ENCODE measurements at regions not wholly inside any gene's neighbourhood (a gene's known extent, or its start where the extent isn't known, plus 50 kb on each side); places are given as distances from the start of the nearest gene placed in this dataset.

DNA sequence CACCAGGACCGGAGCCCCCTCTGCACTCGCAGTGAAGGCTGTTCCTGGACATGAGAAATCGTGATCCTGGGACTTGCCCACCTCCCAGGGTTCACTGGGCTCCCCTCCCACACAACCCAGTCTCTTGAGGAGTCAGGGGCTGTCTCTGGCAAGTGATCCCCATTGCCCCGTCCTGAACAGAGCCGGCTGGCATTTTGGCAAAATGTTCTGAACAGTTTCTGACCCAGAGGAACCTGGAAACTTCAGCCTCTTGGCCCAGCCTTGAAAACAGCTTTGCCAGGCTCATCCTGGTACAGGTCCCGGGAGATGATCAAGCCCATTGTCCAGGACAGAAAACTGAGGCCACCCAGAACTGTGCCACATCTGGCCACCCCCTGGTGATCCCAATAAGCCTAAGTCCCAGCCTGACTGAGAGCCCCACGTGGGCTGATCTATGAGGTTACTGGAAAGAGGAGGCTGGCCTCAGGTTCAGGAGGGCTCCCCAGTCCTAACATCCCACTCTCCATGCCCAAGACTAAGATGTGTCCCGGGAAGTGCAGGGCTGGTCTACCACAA is 115.7 kb downstream of the OAT start:
- ATAC-seq: no peak

DNA sequence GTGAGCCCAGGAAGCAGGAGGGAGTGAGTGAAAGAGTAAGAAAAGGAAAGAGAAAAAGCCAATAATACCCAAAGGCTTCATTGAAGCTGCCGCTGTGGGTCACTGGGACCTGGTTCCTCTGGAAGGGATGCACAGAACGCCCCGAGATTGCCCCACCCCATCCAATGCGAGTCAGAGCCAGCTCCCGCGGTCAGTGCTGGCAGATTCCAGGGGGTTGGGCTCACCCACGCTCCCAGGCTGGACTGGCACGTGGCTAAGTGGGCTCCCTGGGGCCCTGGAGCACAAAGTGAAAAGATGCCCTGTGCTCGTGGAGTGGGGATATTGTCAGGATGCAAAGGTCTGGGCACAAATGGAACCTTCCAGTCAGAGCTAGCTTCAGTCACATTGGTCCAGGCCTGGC is 117.0 kb downstream of the OAT start:
- no peak for ATAC-seq

DNA sequence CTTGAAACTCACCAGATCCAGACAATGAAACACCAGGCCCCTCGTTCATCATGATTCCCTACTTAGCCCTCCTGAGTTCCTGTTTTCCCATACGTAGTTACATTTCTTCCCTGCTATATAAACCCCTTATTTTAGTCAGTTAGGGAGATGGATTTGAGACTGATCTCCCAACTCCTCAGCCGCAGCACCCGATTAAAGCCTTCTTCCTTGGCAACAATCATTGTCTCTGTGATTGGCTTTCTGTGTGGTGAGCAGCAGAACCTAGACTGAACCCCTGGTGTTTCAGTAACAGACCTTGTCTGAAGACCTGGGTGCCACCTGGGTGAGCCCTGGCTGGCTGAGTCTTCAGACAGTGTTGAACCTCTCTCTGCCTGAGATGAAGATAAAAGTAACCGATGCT is 118.0 kb downstream of the OAT start:
- no peak for ATAC-seq

DNA sequence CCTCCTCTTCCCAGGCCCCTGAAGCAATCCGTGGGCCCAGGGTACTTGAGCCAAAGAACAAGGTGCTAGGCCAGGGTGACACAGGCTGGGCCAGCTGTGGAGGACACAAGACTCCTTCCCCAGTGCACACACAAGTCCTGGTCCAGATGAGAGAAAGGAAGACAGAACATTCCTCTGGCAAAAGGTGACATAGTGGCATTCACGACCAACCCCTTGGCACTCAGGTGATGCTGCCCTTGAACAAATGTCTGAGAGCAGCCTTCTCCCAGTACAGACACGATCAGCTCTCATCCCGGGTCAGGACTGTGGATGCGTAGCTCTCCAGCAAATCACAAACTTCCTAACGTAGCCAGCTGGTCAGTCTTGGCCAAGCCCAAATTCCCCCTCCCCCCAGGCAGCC is 118.5 kb downstream of the OAT start:
- no peak for ATAC-seq

DNA sequence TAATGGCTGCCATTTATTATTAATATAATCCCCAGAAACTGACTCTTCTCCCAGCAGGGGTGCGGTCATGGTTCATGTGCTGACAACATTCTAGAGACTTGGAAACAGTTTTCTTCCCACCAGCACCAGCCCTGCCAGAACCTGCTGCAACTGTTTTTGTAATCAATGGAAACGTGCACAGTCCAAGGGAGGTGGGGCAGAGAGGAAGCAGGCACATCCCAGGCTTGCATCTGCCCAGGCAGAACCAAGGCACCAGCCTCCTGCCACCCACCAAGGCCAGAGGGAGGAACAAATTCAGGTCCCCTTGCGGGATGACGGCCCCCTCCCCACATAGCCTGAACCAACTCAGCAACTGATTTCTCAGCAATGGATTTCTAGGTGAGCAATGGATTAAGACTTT is 119.0 kb downstream of the OAT start:
- no peak for ATAC-seq

DNA sequence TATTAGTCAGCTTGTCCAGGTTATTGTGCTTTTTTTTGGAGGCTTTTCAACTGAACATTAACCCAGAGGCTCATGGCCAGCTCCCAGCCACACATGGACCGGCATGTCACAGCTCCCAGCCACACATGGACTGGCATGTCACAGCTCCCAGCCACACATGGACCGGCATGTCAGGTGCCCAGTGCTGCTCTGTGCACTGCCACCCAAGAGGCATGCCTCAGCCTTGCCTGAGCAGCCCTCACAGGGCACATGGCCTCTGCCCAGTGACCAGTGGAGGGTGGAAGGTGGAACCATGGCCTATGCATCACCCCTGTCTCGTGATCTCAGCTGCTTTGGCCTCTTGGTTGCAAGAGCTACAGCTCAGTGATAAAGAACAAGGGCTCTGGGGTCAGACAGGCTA is 119.8 kb downstream of the OAT start:
- no peak for ATAC-seq

DNA sequence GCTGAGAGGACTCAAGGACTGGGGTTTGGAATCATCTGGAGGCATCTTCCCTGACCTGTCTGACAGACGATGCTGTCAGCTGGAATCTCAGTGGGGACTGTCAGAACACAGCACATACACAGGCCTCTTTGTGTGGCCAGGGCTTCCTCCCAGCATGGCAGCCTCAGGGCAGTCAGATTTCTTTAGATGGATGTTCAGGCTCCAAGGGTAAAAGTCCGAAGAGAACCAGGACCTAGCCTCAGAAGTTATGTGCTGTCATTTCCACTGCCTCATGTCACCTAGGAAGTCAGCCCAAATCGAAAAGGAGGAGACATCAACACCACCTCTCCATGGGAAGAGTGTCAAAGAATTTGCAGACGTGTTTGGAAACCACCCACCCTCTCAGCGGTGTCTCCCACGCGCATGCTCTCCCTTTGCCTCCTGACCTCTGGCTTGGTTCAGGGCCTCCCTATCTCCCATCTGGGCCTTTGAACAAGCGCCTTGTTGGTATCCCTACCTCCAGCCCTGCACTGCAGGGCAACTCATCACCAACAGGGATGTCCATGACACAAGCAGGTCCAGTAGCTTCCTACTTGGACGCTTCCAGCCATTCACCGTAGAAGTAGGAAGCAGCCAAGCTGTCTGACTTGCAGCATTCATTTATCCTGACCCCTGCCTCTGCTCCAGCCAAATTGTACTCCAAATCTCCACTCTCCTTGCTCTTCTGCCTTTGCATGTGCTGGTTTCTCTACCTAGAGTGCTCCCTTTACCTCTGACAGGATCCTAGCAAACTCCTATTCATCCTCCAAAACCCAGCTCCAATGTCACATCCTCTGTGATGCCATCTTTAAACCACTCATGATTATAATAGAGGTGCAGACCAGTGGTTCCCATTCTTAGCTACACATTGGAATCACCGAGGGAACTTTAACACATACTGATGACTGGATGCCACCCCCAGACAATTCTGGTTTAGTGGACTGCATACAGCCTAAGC is 121.6 kb downstream of the OAT start:
- no peak for ATAC-seq

DNA sequence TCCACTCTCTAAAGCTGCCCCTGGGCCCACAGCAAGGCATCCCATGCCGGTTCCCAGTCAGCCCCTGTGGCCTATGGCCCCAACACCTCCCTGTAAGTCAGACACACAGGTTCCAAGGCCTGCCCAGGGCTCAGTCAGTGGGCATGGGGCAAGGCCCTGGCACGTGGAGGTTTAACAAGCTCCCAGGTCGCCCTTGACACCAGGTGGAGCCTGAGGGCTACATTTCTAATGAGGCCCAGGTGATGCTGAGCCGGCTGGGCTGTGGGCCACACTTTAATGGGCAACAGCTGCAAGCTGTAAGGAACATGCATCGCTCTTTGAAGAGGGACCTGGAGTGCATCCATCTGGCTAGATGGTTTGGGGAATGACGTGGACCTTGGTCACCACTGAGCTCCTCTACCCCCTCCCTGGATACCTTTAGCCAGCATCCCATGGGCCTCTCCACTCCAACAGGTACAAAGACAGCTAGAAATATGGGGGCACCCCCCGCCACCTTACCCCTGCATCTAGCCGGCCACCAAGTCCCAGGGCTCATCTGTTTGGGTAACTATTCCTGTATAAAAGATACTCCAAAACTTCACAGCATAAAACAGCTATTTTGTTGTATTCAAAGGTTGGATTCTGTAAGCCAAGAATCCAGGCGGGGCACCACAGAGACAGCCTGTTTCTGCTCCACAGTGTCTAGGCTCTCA is 122.5 kb downstream of the OAT start:
- no peak for ATAC-seq

DNA sequence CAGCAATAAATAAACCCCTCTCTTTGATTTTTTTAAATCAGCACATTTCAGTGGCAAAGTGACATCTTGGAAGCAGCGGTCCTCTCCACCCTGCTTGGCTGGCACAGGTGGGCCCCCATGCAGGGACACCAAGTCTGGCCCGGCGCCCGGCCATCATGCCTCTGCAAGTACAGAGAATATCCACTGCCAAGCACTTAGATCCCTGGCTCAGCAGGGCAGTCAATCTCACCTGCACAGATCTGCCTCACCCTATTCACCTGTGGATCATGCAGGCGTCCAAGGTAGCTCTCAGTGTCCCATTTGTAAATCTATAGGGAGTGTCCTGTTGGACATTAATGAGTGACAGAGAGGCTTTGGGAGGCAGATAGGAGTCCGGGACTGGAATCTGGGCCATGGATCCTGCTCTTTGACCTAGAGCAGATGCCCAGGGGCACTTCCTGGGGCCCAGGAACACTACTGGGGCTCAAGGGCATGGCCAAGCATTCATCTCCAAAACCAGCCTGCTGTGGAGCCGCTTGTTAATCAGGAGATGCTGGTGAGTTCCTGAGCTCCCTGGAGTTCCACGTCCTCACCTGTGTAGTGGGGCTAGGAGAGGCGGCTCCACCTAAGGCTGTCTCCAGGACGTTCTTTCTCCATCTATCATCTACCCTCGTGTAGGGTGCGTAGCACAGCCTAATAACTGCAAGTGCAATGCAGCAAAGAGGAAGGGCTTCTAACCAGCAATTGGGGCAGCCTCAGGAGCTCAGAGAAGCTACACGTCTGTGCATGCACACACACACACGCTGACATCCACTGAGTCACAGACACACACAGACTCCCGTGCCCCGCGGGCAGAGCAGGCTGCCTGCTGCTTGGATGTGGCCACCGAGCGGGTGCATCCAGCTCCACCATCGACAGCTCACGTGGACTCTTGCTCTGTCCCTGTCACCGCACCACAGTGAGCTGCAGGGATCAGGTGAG is 123.6 kb downstream of the OAT start:
- peak; percentile 90 for ATAC-seq

DNA sequence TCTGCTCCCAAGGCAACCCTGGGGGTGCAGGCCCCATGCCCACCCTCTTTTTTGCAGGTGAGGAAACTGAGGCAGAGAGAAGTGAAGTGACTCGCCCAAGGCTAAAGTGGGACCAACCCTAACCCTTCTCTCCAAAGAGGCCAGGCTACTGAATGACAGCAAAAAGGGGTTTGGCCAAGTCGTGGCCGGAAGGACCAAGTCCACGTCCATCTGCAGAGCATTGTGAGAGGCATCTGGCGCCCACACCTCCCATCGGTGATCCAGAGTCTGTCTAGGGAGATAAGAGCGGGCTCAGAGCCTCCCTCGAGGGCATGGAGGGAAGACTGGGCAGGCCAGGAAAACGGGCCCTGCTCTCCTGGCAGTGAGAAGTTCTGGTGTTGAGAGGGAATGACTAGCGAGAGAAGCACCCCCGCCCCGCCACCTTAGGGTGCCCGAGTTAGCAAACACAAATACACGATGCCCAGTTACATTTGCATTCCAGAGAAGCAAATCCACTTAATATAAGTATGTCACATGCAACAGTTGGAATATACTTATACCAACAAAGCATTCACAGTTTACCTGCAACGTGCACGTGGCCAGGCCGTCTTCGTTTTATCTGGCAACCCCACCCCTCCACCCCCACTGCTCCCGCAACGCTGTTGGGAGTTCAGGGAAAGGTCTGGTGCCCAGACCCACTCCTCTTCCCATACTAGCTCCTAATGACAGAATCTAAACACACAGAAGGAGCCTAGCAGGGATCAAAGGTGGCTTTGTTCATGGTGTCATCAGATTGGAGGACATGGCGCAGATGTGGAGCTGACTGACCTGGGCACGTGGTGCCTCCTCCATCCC is 124.9 kb downstream of the OAT start:
- no peak for ATAC-seq

DNA sequence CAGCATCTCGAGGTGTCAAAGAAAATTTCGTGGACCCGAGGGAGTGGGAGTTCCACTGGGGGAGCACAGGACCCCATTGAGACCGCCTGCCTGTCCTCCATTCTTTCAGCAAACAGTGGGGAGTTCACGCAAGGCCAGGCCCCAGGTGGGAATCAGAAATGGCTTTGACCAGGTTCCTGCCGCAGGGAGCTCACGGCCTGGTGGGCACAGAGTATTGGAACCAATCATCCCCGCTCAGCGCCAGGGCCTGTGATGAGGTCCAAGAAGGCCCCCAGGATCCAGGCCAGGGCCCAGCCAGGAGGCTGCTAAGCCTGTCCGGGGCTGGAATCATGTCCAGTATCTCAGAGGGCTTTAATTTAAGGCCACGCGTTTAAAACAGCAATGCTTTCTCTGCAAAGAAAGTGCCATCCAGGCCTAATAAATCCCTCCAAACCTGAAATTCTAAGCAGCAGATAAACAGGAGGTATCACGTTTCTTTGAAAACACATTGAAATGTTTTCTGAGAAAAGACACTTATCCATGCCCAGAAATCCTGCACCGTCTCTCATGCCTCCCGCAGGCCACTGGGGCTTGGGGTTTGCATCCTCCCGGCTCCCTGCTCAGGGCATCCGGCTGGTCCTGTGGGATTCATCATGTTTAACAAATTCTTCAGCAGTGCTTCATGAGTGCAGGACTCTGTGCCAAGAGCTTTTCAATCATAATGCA is 125.7 kb downstream of the OAT start:
- no peak for ATAC-seq

DNA sequence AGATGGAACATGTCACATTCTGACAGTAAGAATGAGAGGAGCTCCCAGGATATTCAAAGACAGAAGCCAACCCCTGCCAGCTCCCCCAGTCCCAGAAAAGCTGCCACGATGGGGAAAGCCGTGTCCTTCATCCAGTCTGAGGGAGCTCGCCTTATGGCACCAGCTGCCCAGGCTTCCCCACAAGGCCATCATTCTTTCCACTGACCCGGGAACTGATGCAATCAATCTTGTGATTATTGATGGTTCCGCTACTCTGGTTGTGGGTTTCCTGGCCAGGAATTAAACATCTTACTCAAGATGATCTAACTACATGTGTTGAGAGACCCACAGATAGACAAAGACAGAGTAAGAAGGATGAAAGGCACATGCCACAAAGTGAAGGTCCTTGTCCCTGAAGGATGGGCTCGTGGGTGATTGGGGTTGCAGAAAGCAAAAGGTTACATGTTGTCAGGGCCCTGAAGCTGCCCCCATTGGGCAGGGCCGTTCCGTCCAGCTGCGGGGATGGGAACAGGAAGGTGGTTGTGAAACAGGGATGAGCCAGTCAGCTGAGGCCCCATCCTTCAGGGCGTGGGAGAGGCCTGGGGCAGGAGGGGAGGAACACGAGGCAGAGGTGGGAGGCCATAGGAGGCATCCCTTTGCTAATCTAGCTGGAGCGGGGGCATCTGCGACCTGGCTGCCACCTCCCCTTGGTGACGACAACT is 127.6 kb downstream of the OAT start:
- no peak for ATAC-seq

DNA sequence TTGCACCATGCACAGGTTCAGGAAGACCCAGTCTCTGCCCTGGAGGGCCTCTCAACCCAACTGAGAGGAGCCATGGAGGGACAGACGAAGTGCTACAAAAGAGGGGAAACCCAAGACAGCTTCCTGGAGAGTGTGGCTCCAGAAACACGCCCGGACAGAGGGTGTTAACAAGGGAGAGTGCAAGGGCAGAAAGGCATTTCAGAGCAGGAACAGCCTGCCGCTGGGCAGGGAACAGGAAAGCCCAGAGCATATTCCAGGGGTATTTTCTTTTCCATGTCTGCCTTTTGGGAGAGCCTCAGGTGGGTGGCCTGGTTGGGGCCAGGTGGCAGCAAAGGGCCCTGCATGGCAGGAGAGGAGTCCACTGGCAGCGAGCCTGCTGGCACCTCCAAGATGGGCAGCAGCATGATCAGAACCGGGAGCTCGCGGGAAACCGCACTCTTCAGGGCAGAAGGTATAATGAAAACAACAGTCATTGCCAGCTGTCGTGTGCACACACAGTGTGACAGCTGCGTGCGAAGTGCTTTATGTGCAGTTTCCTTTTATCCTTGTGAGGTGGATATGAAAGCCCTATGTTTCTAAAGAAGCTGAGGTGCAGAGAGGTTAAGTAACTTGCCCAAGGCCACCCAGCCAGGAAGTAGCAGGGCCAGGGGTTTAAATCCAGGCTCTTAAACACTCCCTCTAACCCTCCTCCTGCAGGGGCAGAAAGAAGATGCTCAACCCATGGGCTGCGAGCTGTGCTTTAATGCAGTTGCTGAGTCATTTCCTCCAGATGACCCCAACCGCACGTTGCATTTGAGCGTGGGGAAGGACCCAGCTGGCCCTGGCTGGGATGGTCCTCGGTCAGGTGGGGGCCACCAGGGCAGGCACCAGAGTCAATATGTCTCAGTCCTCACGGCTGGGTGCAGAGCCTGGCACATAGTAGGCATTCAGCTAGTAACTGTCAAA is 128.6 kb downstream of the OAT start:
- ATAC-seq: no peak

DNA sequence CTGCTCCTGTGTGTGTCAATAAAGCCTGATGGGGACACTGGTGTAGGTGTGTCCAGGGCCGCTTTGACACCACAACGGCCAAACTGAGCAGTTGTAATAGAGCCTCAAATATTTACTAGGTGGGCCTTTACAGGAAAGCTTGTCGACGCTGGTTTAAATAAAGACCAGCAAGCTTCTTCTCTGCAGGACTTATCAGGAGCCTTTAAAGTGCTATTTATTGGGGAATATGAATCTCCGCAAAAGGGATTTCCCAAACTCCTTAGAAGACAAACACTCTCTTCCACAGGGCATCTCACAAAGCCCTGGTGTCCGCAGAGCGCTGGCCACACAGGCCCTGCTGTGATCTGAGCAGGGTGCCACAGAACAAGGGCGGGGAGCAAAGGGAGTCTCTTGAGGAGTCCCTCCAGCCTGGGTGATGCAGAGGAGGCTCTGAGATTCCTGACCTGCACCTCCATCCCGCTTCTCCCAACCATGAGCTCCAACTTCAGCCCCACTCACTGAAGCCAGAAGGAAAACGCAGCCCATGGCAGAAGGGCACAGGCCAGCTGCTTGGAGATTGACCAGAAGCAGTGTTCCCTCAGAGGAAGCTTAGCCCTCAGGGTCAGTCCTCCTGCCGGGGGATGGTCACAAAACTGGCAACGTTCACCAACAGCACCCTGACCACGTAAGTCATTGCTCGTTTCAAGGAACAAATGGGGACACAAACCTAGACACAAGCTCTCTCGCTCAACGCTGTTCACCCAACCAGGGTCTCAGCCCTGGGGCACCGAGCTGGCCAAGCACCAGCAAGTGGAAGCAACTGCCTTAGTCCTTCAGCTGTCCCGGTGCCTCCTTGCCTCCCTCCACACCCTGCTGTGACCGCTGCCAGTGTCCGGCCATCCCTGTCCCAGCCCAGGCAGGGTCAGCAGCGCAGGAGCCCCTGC is 129.5 kb downstream of the OAT start:
- ATAC-seq: no peak

DNA sequence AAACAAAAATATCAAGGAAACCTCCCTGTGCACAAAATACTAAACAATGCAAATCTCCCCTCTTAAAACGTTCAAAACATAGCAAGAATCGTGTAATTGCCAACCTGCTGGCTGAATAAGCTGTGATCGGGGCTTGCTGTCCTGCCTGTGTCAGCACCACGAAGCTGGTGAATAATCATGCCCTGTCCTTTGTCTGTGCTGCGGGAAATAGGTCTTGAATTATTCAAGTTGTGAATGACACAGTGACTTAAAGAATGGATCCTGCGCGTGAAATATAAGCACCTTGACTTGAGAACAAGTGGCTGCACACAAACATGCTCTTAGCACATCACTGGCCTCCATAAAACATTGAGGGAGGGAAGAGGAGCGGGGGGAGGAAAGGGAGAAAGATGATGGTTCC is 130.2 kb downstream of the OAT start:
- no peak for ATAC-seq

DNA sequence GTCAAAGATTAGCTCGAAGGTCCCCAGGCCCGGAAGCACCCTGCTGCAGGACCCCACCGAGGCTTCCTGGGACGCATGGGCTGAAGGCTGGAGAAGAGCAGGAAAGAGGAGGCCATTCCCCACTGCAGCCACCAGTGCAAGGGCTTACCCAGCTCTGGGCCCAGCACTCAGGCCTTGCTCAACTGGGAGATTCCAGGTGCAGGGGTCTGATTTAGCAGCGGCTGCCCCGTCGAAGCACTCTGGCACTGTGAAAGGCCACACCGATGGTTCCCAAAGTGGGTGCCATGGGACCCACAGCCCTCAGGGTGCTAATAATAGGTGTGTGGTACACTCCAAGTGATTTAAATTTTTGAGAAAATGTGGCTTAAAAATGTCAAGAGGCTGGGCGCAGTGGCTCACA is 130.9 kb downstream of the OAT start:
- ATAC-seq: no peak

DNA sequence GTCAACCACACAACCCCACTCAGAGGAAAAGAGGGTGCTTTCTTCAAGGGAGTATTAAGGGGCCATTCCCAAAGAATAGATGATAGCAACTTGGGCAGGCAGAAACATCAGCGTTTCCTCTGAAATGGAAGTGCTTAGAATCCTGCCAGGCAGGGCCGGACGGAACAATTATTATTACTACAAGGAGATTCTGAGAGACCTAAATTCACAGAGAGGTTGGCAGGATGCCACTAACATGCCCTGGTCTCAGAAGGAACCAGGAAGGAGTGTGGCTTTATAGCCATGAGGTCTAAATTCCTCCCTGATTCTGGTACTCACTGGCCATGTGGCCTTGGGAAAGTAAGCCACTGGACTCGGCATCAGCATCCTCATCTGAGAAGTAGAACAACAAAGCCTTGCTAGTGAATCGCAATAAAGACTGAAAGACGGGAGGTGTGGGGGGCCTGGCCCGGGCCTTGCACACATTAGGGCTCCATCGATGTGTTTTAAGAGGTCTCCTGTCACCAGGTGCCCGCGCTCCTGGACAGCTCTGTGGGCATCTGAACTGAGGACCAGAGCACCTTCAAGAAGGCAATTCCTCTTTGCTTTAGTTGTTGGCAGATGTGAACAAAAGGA is 131.5 kb downstream of the OAT start:
- ATAC-seq: no peak
